ENCODE measurements at regions not wholly inside any gene's neighbourhood (a gene's known extent, or its start where the extent isn't known, plus 50 kb on each side); places are given as distances from the start of the nearest gene placed in this dataset.
"Not testable (repeated sequence)": the region's sequence is repeated elsewhere in the genome, so short reads cannot be mapped to it uniquely, and the experiment has no call there.

- TF ChIP-seq CTCF (IDR thresholded peaks at IDR 0.05) = no peak
- no peak for ATAC-seq (ENCODE audit: low FRiP score)
Observed at GRCh38 chr13:81375709-81376108, 1034.8 kb upstream of the SPRY2 start.

GRCh38 chr13:81362711-81363110, 1021.8 kb upstream of the SPRY2 start:
- DNase-seq (ENCODE audit: low spot score); ATAC-seq (ENCODE audit: low FRiP score): not testable (repeated sequence)

More at GRCh38 chr13:81375709-81376108, 1034.8 kb upstream of the SPRY2 start:
- DNase-seq (ENCODE audit: low spot score) = no peak

- DNase-seq (ENCODE audit: low spot score) = no peak
- no peak for TF ChIP-seq CTCF (IDR thresholded peaks at IDR 0.05)
- ATAC-seq (ENCODE audit: low FRiP score) = no peak
Observed at GRCh38 chr13:81350056-81350455, 1009.1 kb upstream of the SPRY2 start.

- ATAC-seq (ENCODE audit: low FRiP score); DNase-seq (ENCODE audit: low spot score): not testable (repeated sequence)
Observed at GRCh38 chr13:81340118-81341069, 999.5 kb upstream of the SPRY2 start.

GRCh38 chr13:81339666-81340065, 998.7 kb upstream of the SPRY2 start:
- DNase-seq (ENCODE audit: low spot score); ATAC-seq (ENCODE audit: low FRiP score): not testable (repeated sequence)

GRCh38 chr13:81334481-81334880, 993.6 kb upstream of the SPRY2 start:
- ATAC-seq (ENCODE audit: low FRiP score) (no peak), DNase-seq (ENCODE audit: low spot score) (no peak)
- no peak for TF ChIP-seq CTCF (IDR thresholded peaks at IDR 0.05)

GRCh38 chr13:81326913-81327312, 986.0 kb upstream of the SPRY2 start:
- DNase-seq (ENCODE audit: low spot score) (no peak), ATAC-seq (ENCODE audit: low FRiP score) (no peak)
- TF ChIP-seq CTCF (IDR thresholded peaks at IDR 0.05) = no peak

- no peak for TF ChIP-seq CTCF (IDR thresholded peaks at IDR 0.05)
- no peak for ATAC-seq (ENCODE audit: low FRiP score)
- no peak for DNase-seq (ENCODE audit: low spot score)
Observed at GRCh38 chr13:81320516-81320915, 979.6 kb upstream of the SPRY2 start.

All from omental fat pad (tissue), 3 donors.